GM21825 (cell line): ENCODE measurements at regions not wholly inside any gene's neighbourhood (a gene's known extent, or its start where the extent isn't known, plus 50 kb on each side); places are given as distances from the start of the nearest gene placed in this dataset.

Source experiments
- ATAC-seq: cut with Tn5 transposase; IDR thresholded peaks from one replicate; pipeline ENCODE4 v1.9.1; 2021; ENCODE audit warnings: mild to moderate bottlenecking, moderate library complexity; ENCODE audit not compliant: unreplicated experiment

DNA sequence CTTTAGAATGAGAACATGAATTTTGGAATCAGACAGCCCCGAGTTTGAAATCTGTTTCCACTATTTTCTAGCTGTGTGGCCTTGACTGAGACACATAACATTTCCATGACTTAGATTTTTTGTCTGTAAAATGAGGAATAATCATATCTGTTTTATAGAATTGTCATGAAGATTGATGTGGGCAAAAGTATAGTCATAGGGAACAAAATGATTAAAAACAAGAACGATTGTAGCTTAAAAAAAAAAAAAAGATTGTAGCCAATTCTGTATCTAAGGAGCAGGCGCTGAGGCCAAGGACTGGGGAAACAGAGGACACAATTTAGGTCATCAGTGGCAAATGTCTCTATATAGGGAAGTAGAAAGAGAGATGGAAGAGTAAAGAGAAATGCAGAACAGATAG, 201.6 kb upstream of the C1QTNF7 start:
- no peak for ATAC-seq

DNA sequence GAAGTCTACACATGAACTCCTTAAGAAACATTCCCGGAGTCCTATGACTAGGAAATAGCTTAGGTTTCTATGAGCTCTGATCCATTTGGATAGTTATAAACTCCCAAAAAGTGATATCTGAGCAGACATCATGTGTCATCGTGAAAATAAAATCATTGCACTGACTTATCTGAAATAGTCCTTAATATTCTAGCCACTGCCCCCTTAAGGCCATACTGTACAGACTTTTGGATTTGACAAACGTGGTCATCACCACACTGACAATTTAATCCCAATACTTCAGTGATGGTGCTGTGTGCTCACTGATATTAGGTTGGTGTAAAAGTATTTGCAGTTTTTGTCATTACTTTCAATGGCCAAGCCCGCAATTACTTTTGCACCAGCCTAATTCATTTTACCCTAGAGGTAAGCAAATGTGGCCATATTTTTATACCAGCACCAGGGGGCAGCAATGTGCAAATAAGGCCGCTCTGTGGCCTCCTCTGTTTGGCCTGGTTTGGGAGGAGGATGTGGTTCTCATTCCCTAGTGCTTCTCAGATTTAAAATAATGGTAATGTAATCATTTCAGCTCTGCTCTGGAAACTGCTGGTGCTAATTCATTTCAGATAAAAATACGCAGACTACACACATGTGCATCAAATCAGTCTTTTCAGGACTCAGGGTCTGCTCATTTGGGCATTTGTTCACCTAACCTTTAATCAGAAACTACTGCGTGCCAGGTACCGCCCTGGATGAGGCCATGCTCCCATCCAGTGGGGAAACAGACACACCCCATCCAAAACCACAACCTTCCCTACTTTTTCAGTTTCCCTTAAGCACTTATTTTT, 196.4 kb upstream of the C1QTNF7 start:
- no peak for ATAC-seq

DNA sequence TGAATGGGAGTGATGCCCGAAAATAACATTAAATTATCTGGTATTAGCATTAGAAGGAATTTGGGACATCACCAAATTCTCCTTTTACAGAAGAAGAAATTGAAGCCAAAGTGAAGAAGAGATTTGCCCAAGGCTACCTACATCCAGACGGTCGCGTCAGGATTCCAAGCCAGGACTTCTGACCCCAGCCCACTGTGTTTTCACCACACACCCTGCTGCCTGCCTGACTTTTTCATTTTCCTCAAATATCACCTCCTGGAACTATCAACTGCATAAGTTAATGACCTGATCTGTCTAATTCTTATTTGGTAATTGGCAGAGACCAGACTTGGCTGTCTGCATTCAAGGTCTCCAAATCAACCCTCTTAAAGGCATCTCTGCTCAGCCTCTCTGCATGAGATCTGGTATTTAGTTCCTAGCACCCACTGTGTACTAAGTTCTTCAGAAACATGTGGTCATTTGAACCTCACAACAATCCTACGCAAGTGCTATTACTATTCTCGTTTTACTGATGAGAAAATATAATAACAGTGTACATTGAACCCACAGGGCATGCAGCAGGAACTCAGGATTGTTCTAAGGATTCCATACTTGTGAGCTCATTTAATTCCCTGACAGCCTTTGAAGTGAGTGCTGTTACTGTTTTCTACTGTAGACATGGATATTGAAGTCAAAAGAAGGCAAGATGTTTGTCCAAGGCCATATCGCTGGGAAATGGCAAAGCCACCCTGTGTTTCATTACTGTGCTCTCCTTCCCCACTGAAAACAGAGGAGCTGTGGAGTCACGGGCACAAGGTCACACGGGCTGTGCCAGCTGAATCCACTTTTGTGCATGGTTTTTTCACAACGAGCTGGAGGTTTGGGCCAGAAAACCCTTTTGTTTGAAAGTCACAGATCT, 195.2 kb upstream of the C1QTNF7 start:
- no peak for ATAC-seq

DNA sequence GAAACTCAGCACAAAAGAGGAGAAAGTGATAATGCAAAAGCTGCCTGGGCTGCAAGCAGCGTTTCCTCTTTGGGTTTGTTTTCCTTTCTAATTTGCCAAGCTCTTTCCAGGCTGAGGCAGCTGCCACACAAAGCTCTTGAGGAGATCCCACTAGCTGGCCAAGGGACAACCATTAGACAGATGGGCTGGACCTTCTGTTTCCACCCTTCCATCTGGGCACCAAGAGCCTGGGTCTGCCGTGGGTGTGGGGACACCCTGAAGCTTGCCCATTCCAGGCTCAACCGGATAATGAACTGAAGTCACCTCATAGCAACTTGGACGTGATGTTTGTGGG, 194.6 kb upstream of the C1QTNF7 start:
- no peak for ATAC-seq

DNA sequence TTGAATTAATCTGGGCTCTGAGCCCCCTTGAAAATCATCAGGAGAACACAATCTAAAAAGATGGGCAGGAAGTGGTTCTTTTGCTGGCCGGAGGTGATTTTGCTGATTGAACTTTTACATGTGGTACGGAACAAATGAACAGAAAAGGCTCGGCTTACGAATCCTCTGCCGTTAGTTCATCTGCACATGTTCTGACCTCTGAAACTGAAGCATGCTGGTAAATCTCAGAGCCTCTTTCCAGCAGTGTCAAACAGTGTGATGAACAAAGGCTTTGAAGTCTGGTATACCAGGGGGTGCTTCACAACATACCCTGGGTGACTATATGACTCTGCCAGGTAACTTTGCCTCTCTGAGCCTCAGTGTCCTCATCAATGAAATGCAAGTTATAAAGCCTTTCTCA, 194.2 kb upstream of the C1QTNF7 start:
- ATAC-seq, result no peak

DNA sequence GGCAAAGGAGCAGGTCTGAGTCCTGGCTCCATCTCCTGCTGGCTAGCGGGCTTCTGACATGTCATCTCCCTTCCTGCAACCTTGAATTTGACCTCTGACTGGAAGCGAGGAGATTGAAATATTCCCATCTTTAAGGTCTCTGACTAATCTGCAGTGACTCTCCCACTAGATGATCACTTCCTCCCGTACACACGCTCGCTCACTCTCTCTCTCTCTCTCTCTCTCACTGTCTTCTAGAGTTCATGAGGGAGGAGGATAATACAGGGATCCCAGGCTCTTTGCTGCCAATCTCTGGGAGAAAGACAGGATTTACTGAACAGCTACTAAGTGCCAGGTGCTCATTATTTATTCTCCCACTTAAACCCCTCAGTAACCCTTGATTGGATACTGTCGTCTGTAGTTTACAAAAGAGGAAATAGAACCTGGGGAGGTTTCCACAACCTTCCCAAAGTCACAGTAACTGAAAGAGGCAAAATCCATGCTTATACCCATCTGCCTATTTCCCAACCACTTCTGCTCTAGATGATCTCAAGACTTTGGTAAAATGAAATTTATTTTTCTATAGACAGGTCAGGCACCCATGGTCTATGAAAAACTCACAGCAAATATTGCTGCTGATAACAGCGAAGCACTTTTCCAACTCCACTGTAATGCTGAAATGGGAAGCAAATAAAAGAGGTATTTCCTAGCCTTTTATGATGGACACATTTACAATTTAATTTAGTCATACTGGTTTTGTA, 193.5 kb upstream of the C1QTNF7 start:
- ATAC-seq, result no peak

DNA sequence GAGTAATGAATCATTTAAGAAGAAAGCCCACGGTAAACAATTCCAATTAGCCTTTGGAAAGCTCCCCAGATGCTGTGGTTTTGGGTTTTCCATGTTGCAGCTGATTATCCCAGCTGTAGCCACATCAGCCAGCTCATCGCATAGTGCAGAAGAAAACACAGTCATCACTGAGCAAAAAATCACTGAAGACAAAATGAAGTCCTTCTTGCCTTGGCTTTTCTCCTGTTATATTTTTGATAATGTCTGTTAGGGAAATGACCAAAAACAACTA, 193.0 kb upstream of the C1QTNF7 start:
- no peak for ATAC-seq

DNA sequence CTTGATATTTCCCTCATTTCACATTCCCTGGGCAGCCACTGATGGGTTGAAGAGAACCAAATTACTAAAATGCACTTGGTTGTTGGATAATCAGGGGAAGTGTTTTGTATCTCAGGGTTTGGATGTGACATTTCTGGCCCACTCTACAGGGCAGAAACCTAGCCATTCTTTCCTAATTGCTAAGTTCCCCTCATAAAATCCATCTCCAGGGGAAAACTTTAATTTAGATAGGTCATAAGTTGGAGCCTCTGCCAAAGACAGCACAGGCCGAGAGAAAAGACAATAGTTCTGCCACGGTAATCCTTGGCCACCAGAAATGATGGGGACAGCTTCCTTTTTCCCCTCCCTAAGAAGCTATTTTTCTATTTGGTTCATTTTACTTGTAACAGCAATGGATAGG, 192.7 kb upstream of the C1QTNF7 start:
- no peak for ATAC-seq

DNA sequence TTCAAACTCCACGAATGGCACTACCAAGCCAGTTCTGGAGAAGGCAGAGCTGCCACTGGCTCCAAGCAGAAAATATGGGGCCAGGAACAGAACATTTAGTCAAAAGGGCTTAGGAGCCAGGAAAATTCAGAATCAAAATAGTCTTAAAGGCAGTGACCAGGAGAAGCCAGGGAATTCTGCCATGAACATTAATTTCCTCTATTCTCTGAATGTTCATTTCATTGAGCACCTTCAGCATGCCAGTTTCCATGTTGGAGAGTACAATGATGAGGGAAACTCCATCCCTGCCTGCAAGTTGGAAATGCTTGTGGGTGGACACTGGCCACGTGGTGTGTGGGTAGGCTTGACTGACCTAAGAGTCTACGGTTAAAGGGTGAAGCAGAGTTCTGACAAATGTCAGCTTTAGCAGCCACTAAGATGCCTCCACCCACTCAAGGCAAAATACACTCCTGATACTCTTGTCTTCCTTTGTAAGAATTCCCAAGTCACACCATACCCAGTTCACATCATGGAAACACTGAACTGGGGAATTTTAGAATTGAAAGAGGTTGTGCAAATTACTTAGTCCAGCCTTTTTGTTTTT, 190.1 kb upstream of the C1QTNF7 start:
- ATAC-seq, result no peak

DNA sequence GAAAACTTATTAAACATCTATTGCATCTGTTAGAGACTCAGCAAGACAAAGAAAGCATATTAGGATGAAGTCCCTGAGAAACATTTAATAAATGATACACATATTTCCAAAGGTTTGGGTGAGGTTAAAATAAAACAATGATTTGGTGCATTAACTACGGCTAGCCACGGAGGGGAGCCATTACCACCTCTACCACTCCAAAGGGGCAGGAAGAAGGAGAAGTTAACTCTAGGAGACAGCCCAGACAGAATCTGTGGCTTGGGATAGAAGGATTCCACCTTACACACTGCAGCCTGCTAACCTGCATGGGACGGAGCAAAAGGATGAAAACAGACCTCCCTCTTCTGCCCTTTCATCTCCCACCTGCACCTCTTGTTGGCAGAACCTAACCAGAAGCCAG, 189.1 kb upstream of the C1QTNF7 start:
- peak; percentile 58 for ATAC-seq

DNA sequence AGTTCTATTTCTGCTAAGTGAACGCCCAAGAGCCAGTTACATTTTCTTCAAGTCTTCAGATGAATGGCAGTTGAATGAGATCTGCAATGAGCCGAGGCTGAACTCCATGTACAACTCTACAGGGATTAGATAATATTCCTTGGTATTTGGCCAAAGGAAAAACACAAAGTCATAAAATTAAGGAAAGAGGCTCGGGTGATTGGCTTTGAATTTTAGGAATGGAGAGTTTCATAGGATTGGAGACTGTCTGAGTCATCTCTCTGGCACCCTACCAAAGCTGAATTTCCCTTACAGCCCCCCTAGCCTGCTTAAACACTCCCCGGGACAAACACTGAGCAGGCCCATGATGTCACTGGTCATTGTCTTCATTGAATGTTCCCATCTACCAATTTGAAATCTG, 188.0 kb upstream of the C1QTNF7 start:
- ATAC-seq, result no peak

DNA sequence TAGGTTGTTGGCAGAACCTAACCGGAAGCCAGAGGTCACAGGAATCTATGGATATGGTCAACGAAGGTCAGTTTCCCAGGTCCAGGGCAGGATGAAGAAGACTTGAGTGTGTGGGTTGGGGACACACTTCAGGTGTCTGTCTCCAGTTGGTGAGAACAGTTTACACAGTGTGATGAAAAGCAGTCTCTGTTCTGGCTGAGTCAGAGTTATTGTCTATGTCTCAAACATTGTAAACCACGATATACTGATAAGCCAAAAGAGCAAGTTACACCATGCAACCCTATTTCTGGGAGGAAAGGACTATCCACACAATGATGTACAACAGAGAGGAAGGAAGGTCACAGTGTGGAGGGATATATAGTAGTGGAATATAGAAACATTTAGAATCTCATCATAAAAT, 187.1 kb upstream of the C1QTNF7 start:
- no peak for ATAC-seq

DNA sequence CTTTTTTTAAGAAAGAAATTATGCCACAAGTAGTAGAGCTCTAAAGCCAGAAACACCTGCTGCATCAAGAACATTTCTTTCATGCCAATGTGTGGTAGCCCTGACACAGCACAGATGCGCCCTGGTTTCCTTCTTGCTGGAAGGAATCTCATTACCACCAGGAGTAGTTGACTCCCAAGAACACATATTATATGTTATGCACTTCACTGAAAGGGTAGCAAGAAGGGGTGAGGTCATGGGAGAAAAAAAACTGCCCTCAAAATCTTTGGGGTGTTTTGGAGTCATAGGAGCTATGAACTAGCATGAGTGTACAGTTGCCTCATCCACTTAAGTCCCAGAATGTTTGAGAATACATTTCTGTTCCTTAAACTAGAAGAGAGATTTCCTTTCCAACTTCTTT, 185.8 kb upstream of the C1QTNF7 start:
- no peak for ATAC-seq

DNA sequence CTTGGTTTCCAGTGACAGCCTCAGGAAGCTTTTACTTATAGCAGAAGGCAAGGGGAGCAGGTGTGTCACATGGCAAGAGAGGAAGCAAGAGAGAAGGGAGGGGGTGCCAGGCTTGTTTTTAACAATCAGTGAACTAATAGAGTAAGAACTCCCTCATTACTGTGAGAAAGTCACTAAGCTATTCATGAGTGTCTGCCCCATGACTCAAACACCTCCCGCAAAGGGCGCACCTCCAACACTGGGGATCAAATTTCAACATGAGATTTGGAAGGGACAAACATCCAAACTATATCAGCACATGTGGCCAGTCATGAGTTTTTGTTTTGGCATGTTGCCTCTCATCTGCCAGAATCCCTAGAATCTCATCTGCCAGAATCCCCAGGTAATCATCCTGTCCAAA, 183.5 kb upstream of the C1QTNF7 start:
- ATAC-seq, result no peak

DNA sequence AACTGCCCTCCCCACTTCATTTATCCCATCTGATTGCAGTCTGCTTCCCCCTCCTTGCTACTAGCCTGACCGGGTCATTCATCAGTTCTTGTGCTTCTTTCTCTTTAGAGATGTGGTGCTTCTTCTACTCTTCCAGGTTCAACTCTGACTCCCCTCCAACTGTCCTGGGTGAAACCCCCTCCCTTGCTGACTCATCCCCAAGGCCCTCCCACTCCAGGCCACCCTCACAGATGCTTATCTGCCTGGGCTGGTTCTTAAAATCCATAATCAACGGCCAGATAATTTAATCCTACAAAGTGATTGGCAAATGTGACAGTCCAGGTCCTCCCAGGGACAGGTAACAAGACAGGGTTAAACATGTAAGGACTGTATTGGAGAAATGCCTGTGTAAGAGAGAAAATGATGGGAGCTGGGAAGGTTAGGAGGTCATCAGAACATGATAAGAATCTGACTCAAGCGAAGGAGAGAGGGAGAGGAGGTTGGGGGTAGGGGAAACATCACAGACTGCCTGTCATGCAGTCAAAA, 182.8 kb upstream of the C1QTNF7 start:
- ATAC-seq, result no peak

DNA sequence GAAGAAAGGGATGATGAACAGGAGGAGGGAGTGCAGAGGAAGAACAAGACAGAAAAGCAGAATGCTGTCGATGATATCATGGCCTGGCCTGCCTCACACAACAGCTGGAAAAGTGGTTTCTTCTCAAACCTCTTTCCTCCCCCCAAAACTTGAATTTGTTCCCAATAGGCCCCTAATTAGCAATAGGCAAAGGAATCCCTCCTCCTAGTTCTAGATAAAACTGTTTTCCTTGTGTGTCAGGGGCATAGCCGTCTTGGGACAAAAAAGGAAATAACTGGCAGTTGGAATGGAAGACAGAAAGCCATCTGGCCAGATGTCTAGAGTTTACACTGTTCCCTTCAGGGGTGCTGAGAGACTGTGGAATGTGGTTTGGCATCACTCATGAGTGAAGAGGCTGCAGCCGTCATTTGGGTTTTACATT, 177.8 kb upstream of the C1QTNF7 start:
- ATAC-seq, result no peak

DNA sequence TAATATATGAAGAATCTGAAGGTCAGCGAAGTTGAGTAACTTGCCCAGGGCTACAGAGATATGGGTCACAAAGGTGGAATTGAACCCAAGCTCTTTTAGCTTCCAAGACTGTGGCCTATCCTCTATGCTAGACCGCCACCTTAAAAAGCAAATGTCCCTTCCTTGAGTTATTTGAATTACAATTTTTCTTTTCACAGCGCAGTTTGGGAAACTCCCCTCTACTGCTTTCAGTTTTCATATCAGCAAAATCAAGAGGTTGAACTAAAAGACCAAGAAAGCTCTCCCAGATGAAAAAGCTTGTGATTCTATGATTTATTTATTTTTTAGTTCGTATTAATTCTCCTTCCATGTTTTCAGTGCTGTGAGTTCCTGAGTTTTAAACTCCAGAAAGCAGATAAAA, 174.5 kb upstream of the C1QTNF7 start:
- peak; percentile 90 for ATAC-seq

DNA sequence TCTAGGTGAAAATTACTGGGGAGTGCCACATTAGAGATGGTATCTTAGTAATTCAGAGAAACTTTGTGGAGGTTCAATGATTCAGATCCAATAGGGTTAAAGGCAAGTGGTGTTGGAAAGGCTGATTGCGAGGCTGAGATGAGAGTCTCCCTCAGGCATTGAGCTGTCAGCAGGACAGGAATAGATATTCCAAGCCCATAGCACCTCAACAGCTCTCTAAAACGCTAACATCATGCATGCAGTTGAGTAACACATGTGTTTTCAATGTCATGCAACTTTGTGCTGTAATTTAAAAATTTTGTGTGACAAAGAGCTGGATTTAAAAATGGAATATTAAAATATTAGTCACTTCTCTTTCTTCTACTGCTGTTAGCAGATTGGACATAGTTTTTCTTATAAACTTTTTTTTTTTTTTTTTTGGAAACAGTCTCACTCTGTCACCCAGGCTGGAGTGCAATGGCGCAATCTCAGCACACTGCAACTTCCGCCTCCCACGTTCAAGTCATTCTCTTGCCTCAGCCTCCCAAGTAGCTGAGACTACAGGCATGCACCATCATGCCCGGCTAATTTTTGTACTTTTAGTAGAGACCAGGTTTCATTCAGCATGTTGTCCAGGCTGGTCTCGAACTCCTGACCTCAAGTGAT, 173.5 kb upstream of the C1QTNF7 start:
- no peak for ATAC-seq

DNA sequence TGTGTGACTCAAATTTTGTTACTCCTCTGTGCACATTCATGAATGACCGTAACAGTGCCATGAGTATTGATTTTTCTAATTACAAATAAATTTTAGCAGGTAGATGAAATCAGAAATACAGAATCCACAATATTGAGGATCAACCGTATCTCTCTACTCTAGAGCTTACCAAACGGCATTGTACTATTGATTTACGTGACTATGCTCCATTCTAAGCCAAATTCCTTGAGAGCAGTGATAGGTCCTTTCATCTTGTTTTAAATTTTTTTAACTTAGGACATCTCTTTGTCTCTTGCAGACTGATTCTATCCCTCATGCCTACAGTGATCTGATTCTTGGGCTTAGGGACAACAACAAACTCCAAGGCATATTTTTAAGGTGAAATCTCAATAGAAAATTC, 172.3 kb upstream of the C1QTNF7 start:
- ATAC-seq, result no peak

DNA sequence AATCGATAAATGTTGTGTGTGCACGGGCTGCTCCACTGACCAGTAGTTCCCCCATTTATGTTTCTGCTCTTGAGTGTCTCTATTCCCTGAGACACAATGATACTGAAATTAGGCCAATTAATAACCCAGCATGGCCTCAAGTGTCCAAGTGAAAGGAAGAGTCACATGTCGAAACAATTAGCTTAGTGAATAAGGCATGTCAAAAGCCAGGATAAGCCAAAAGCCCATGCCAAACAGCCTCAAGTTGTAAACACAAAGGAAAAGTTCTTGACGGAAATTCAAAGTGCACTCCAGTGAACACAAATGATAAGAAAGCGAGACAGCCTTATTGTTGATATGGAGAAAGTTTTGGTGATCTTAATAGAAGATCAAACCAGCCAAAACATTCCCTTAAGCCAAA, 167.1 kb upstream of the C1QTNF7 start:
- no peak for ATAC-seq

DNA sequence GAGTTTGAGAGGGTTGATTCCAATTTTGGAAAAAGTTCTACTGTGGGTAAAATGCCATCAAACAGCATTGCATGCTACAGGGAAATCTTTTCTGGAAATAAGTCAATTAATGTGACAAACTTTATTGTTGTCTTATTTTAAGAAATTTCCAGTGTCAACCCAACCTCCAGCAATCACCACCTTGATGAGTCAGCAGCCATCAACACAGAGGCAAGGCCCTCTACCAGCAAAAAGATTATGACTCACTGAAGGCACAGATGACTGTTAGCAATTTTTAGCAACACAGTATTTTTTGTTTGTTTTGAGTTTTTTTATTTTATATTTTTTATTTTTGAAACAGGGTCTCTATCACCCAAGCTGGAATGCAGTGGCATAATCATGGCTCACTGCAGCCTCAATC, 165.4 kb upstream of the C1QTNF7 start:
- no peak for ATAC-seq
